SK-N-SH (cell line): ENCODE measurements at regions not wholly inside any gene's neighbourhood (a gene's known extent, or its start where the extent isn't known, plus 50 kb on each side); places are given as distances from the start of the nearest gene placed in this dataset.
A peak's percentile ranks its signal among the peaks of the same experiment; 100 is the strongest.

Source experiments
- CTCF ChIA-PET: fragments of 300-600, 350-600 bp; formaldehyde crosslinking; extraction: SDS; loops from one replicate; lab custom pipeline; 2021; lab: Yijun Ruan, JAX
- POLR2A ChIA-PET: fragments of 350-600 bp; sonication (Branson Sonifier 250); formaldehyde crosslinking; extraction: SDS; loops from one replicate; lab custom pipeline; 2020; ENCODE audit warnings: antibody characterized with exemption, inconsistent platforms; lab: Yijun Ruan, JAX
- DNase-seq: peaks from one replicate; pipeline ENCODE4 v3.0.0; 2012
- H2AFZ ChIP-seq: fragments of 200-600 bp; sonication (generic); 2 replicates; pipeline ENCODE4 v1.8.1; 2016; ENCODE audit warnings: antibody characterized with exemption, mild to moderate bottlenecking, low read depth
- H3F3A ChIP-seq: fragments of 200-600 bp; sonication (generic); replicated peaks from 2 replicates; pipeline ENCODE3; 2016; ENCODE audit warnings: antibody characterized with exemption, mild to moderate bottlenecking; ENCODE audit not compliant: insufficient read depth
- H3K27ac ChIP-seq, 2 experiments: fragments of 200-500 bp in 1 of 2; fragments of 200-600 bp in 1 of 2; sonication (Bioruptor generic) in 1 of 2; sonication (generic), shearing (Covaris generic) in 1 of 2; 2 replicates each; pipeline versions ENCODE4 v1.5.1 to v1.6.1; 2014 to 2016; ENCODE audit warnings: low read depth in 2 of 2, inconsistent platforms in 1 of 2, low read length in 1 of 2, mild to moderate bottlenecking in 1 of 2, mixed read lengths in 1 of 2
- H3K27me3 ChIP-seq: fragments of 200-600 bp; sonication (generic), shearing (Covaris generic); 2 replicates; pipeline ENCODE4 v1.6.1; 2016; ENCODE audit warnings: mixed run types; ENCODE audit not compliant: insufficient read depth
- H3K36me3 ChIP-seq, 2 experiments: fragments of 200-500 bp in 1 of 2; fragments of 200-600 bp in 1 of 2; sonication (Bioruptor generic) in 1 of 2; sonication (generic) in 1 of 2; replicated peaks in 1 of 2; 2 replicates each; pipeline versions ENCODE3 to v1.5.1; 2014 to 2016; ENCODE audit warnings: low read length in 1 of 2, mild to moderate bottlenecking in 1 of 2; ENCODE audit not compliant: insufficient read depth in 2 of 2, control insufficient read depth in 1 of 2
- H3K4me1 ChIP-seq, 2 experiments: fragments of 200-500 bp in 1 of 2; fragments of 200-600 bp in 1 of 2; sonication (Bioruptor generic) in 1 of 2; sonication (generic), shearing (Covaris generic) in 1 of 2; 2 replicates each; pipeline versions ENCODE4 v1.5.1 to v1.6.1; 2014 to 2016; ENCODE audit warnings: low read depth in 1 of 2, low read length in 1 of 2, mixed run types in 1 of 2; ENCODE audit not compliant: insufficient read depth in 2 of 2, control insufficient read depth in 1 of 2
- H3K4me2 ChIP-seq: fragments of 200-600 bp; sonication (generic), shearing (Covaris generic); 2 replicates; pipeline ENCODE4 v1.6.1; 2017; ENCODE audit warnings: mixed run types
- H3K4me3 ChIP-seq, 2 experiments: fragments of 200-500 bp in 1 of 2; fragments of 200-600 bp in 1 of 2; sonication (Bioruptor generic) in 1 of 2; sonication (generic), shearing (Covaris generic) in 1 of 2; 2 replicates each; pipeline versions ENCODE4 v1.5.1 to v1.8.1; 2014 to 2016; ENCODE audit warnings: low read depth in 2 of 2, inconsistent platforms in 1 of 2, low read length in 1 of 2, mild to moderate bottlenecking in 1 of 2, mixed read lengths in 1 of 2, moderate library complexity in 1 of 2
- H3K79me2 ChIP-seq: fragments of 200-600 bp; sonication (generic); 2 replicates; pipeline ENCODE4 v1.8.1; 2017; ENCODE audit warnings: mild to moderate bottlenecking; ENCODE audit not compliant: insufficient read depth
- H3K9ac ChIP-seq: fragments of 200-600 bp; sonication (generic); 2 replicates; pipeline ENCODE4 v1.6.1; 2017; ENCODE audit warnings: mixed run types
- H3K9me2 ChIP-seq: fragments of 200-600 bp; sonication (generic); 2 replicates; pipeline ENCODE4 v1.6.1; 2017; ENCODE audit warnings: mixed run types
- H3K9me3 ChIP-seq: fragments of 200-600 bp; sonication (generic); 2 replicates; pipeline ENCODE4 v1.6.1; 2017; ENCODE audit warnings: mixed run types, mild to moderate bottlenecking, moderate library complexity
- H4K20me1 ChIP-seq: fragments of 200-600 bp; sonication (generic); 2 replicates; pipeline ENCODE4 v1.6.1; 2017; ENCODE audit warnings: mild to moderate bottlenecking, mixed run types; ENCODE audit not compliant: insufficient read depth
- CHD2 ChIP-seq: fragments of 150-350 bp; IDR thresholded peaks from 2 replicates; pipeline ENCODE4 v1.6.1; 2018; ENCODE audit warnings: low read length; ENCODE audit not compliant: partially characterized antibody
- ELF1 ChIP-seq: IDR thresholded peaks from 2 replicates; pipeline ENCODE4 v1.4.0; 2012
- EP300 ChIP-seq, 2 experiments: IDR thresholded peaks; 2 replicates each; pipeline versions ENCODE4 v1.4.0 to v1.6.1; 2012; ENCODE audit warnings: borderline replicate concordance in 1 of 2, low read depth in 1 of 2, low read length in 1 of 2
- FOSL2 ChIP-seq: IDR thresholded peaks from 2 replicates; pipeline ENCODE4 v1.4.0; 2012; ENCODE audit warnings: low read depth, mild to moderate bottlenecking, moderate library complexity, borderline replicate concordance
- FOXJ3 ChIP-seq: sonication (generic); formaldehyde crosslinking; IDR thresholded peaks from 2 replicates; pipeline ENCODE4 v1.5.1; 2020; ENCODE audit warnings: mild to moderate bottlenecking, missing genetic modification reagents
- FOXM1 ChIP-seq: IDR thresholded peaks from 2 replicates; pipeline ENCODE4 v1.4.0; 2012; ENCODE audit warnings: low read depth, mild to moderate bottlenecking
- GABPA ChIP-seq: IDR thresholded peaks from 2 replicates; pipeline ENCODE4 v1.4.0; 2012; ENCODE audit warnings: low read depth, mild to moderate bottlenecking
- GATA2 ChIP-seq: sonication (generic); formaldehyde crosslinking; IDR thresholded peaks from 2 replicates; pipeline ENCODE4 v1.5.0; 2020; ENCODE audit warnings: mild to moderate bottlenecking, missing genetic modification reagents
- JUND ChIP-seq: IDR thresholded peaks from 2 replicates; pipeline ENCODE4 v1.4.0; 2012
- MEF2A ChIP-seq: IDR thresholded peaks from 2 replicates; pipeline ENCODE4 v1.4.0; 2012; ENCODE audit warnings: low read depth, borderline replicate concordance
- NFIC ChIP-seq: IDR thresholded peaks from 2 replicates; pipeline ENCODE4 v1.4.0; 2012; ENCODE audit warnings: borderline replicate concordance
- RFX5 ChIP-seq: IDR thresholded peaks from 2 replicates; pipeline ENCODE4 v1.6.1; 2012; ENCODE audit warnings: mild to moderate bottlenecking, improper control_type of control experiment, low read length
- RXRA ChIP-seq: IDR thresholded peaks from 2 replicates; pipeline ENCODE4 v1.4.0; 2012; ENCODE audit warnings: low read depth, mild to moderate bottlenecking, borderline replicate concordance
- SIN3A ChIP-seq: IDR thresholded peaks from 2 replicates; pipeline ENCODE4 v1.6.1; 2012; ENCODE audit warnings: low read depth, mild to moderate bottlenecking, low read length, moderate library complexity, borderline replicate concordance
- SMC3 ChIP-seq: IDR thresholded peaks from 2 replicates; pipeline ENCODE4 v1.6.1; 2012; ENCODE audit warnings: low read depth, low read length, improper control_type of control experiment
- TAF1 ChIP-seq: IDR thresholded peaks from 2 replicates; pipeline ENCODE4 v1.6.1; 2012; ENCODE audit warnings: low read depth, mild to moderate bottlenecking, low read length, moderate library complexity, borderline replicate concordance
- TCF12 ChIP-seq: IDR thresholded peaks from 2 replicates; pipeline ENCODE4 v1.4.0; 2012
- TEAD4 ChIP-seq: IDR thresholded peaks from 2 replicates; pipeline ENCODE4 v1.4.0; 2012; ENCODE audit warnings: mild to moderate bottlenecking, borderline replicate concordance; ENCODE audit not compliant: insufficient read depth
- YY1 ChIP-seq: IDR thresholded peaks from 2 replicates; pipeline ENCODE4 v1.4.0; 2012; ENCODE audit warnings: low read depth, mild to moderate bottlenecking
- WGBS: methylation state at CpG from one replicate; pipeline ENCODE4 v1.1.6; 2017; ENCODE audit warnings: low lambda C conversion rate; 5-methylcytosine and 5-hydroxymethylcytosine counted together
- TF ChIP-seq, protein P1 (sequence below): IDR thresholded peaks from 2 replicates; pipeline ENCODE4 v1.4.0; 2012; ENCODE audit warnings: low read depth, borderline replicate concordance
- TF ChIP-seq, protein P2 (sequence below): fragments of 150-350 bp; IDR thresholded peaks from 2 replicates; pipeline ENCODE4 v1.6.1; 2017; ENCODE audit warnings: antibody characterized with exemption, low read length, low read depth, borderline replicate concordance
- TF ChIP-seq, protein P3 (sequence below): IDR thresholded peaks from 2 replicates; pipeline ENCODE4 v1.4.0; 2012; ENCODE audit warnings: low read depth
- TF ChIP-seq, protein P4 (sequence below): IDR thresholded peaks from 2 replicates; pipeline ENCODE4; 2012

DNA sequence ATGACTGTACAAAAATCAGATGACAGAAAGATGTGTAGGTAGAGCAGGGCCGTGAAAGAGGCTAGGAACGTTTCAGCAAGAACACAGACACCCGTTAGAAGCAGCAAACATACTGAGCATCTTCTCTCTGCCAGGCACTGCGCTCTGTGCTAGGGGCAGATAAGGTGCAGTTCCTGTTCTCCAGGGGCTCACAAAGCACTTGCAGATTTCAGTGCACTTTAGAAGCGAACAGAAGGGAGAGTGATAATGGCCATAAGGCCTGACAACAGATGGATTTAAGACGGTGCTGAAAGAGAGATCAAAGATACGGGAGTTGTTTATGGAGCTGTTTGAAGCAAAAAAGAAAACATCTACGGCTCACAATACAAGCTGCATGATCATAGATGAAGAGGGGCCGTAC, 200.3 kb upstream of the FOXD3 start:
- Histone ChIP-seq H3K9ac (no peak overlapping the region), H3K9me3 (no peaks in the 10 kb centered on the region), H3K4me2 (no peak overlapping the region), H3K79me2 (no peaks in the 10 kb centered on the region), H3K36me3 (no peaks in the 10 kb centered on the region), H3K4me3 (no peak overlapping the region), H3K9me2 (no peaks in the 10 kb centered on the region), H3K4me1 (peaks cover 0 to 6% of the 10 kb centered on the region in 2 experiments; a peak in 3 of 4 replicates), H3K27me3 (no peaks in the 10 kb centered on the region), H3F3A (peaks cover 15% of the 10 kb centered on the region), H4K20me1 (no peaks in the 10 kb centered on the region), H3K27ac (no peak overlapping the region; a peak in 1 of 4 replicates), H2AFZ (no peak overlapping the region)
- TF ChIP-seq, protein P1, sequence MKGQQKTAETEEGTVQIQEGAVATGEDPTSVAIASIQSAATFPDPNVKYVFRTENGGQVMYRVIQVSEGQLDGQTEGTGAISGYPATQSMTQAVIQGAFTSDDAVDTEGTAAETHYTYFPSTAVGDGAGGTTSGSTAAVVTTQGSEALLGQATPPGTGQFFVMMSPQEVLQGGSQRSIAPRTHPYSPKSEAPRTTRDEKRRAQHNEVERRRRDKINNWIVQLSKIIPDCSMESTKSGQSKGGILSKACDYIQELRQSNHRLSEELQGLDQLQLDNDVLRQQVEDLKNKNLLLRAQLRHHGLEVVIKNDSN = no peak
- TF ChIP-seq MEF2A = no peak
- peak; percentile 36; the same call in 1 of the 2 replicates for TF ChIP-seq GATA2
- ChIA-PET CTCF (interaction anchor here (1.1 to 1.2 kb wide), 3 partner anchors 14 to 280 kb away, joined by 3 to 4 read pairs (median 3); no protein-coding TSS in a partner anchor), POLR2A (no interaction called here)
- 62% methylated on average over 9 of the region's 9 CpGs for WGBS
- DNase-seq = peak; percentile 16

DNA sequence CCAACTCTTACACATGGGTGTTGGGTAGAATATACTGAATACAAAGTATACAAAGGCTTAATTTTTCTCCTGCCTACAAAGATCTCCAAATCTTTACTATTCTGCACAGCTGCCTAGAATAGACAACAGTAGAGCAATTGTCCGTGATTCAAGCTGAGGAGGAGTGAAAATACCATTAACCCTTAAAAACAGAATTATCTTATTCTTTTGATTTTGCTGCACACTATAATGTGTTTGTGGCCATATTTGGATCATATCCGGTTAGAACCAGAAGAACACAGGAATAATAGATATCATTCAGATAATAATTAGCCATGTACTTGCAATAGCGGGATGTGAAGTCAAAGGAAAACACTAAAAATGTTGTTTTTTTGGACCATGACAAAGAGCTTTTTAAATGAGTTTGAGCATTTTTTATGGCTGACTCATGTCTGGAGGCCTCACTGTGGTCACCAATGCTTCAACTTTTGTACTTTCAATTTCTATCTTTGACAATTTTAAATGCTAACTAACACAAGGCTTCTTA, 197.6 kb upstream of the FOXD3 start:
- Histone ChIP-seq H3K79me2 (no peaks in the 10 kb centered on the region), H2AFZ (peak overlapping the region; percentile 67; the same call in 1 of the 2 replicates), H3K9ac (no peak overlapping the region), H3K36me3 (no peaks in the 10 kb centered on the region), H3K4me2 (peak overlapping the region; percentile 67; the same call in 1 of the 2 replicates), H3K27me3 (no peaks in the 10 kb centered on the region), H3K27ac (peak overlapping the region in 1 of 2 experiments; percentile 64; a peak in 3 of 4 replicates), H3K9me2 (no peaks in the 10 kb centered on the region), H4K20me1 (no peaks in the 10 kb centered on the region), H3K4me1 (peaks cover 0 to 6% of the 10 kb centered on the region in 2 experiments; a peak in 3 of 4 replicates), H3K4me3 (no peak overlapping the region; a peak in 2 of 4 replicates), H3F3A (peaks cover 15% of the 10 kb centered on the region), H3K9me3 (no peaks in the 10 kb centered on the region)
- TF ChIP-seq EP300 (IDR thresholded peaks at IDR 0.05; ENCODE audit: borderline replicate concordance in 1 of 2, low read depth in 1 of 2, low read length in 1 of 2) (peak; percentile 9 to 68; a peak in 1 of 4 replicates), FOSL2 (peak; percentile 76; the same call in 1 of the 2 replicates), YY1 (no peak), GABPA (no peak), ELF1 (no peak), MEF2A (no peak), TEAD4 (peak; percentile 37; the same call in 1 of the 2 replicates), FOXM1 (0 out of 2 replicates have a peak, but pooled peaks have one; percentile 25), NFIC (0 out of 2 replicates have a peak, but pooled peaks have one; percentile 6), RFX5 (no peak), TCF12 (peak; percentile 56), JUND (peak; percentile 87), RXRA (peak; percentile 39; the same call in 1 of the 2 replicates), SIN3A (no peak), CHD2 (no peak), TAF1 (no peak), SMC3 (no peak), FOXJ3 (no peak)
- TF ChIP-seq, protein P2, sequence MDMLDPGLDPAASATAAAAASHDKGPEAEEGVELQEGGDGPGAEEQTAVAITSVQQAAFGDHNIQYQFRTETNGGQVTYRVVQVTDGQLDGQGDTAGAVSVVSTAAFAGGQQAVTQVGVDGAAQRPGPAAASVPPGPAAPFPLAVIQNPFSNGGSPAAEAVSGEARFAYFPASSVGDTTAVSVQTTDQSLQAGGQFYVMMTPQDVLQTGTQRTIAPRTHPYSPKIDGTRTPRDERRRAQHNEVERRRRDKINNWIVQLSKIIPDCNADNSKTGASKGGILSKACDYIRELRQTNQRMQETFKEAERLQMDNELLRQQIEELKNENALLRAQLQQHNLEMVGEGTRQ = no peak
- TF ChIP-seq, protein P3, sequence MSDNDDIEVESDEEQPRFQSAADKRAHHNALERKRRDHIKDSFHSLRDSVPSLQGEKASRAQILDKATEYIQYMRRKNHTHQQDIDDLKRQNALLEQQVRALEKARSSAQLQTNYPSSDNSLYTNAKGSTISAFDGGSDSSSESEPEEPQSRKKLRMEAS = peak; percentile 40; the same call in 1 of the 2 replicates
- TF ChIP-seq, protein P4, sequence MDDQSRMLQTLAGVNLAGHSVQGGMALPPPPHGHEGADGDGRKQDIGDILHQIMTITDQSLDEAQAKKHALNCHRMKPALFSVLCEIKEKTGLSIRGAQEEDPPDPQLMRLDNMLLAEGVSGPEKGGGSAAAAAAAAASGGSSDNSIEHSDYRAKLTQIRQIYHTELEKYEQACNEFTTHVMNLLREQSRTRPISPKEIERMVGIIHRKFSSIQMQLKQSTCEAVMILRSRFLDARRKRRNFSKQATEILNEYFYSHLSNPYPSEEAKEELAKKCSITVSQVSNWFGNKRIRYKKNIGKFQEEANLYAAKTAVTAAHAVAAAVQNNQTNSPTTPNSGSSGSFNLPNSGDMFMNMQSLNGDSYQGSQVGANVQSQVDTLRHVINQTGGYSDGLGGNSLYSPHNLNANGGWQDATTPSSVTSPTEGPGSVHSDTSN = peak; percentile 85
- no peak for DNase-seq
- WGBS = 20% methylated on average over 3 of the region's 3 CpGs
- CTCF ChIA-PET = no interaction called here
- POLR2A ChIA-PET = no interaction called here
